GM12878 (cell line): ENCODE measurements at regions not wholly inside any gene's neighbourhood (a gene's known extent, or its start where the extent isn't known, plus 50 kb on each side); places are given as distances from the start of the nearest gene placed in this dataset.

Source experiments
- ATAC-seq: fragments of 200-7000 bp; cut with Tn5 transposase; 3 replicates; pipeline ENCODE4 v1.9.1; 2020; ENCODE audit warnings: mild to moderate bottlenecking, moderate library complexity
- BruUV-seq: library from RNA; stranded (reverse); fragments of 400-500 nt; replicated peaks from 2 replicates; lab custom pipeline; 2021; lab: Mats Ljungman, UMichigan
- CTCF ChIA-PET: fragments of 300-600 bp; sonication (Branson Sonifier 250); formaldehyde crosslinking; extraction: SDS; loops from one replicate; lab custom pipeline; 2021; ENCODE audit warnings: inconsistent platforms; lab: Yijun Ruan, JAX
- POLR2A ChIA-PET: fragments of 350-600 bp; formaldehyde crosslinking; extraction: SDS; loops from one replicate; lab custom pipeline; 2021; ENCODE audit warnings: inconsistent platforms; lab: Charles Lee
- RAD21 ChIA-PET: fragments of 300-600 bp; sonication (Branson Sonifier 250); formaldehyde crosslinking; loops from one replicate; lab custom pipeline; 2023; ENCODE audit warnings: antibody characterized with exemption; ENCODE audit not compliant: unreplicated experiment; lab: Charles Lee
- SMC1A ChIA-PET: fragments of 300-600 bp; sonication (Branson Sonifier 250); formaldehyde crosslinking; loops from one replicate; lab custom pipeline; 2023; ENCODE audit not compliant: unreplicated experiment, uncharacterized antibody; lab: Charles Lee
- DNase-seq: peaks from one replicate; pipeline ENCODE4 v3.0.0-alpha.2; 2011; ENCODE audit warnings: low read depth, low spot score
- FAIRE-seq: peaks from 3 replicates; lab custom pipeline; 2011; peaks lifted over from hg19 to GRCh38; lab: Jason Lieb, UNC
- H2AFZ ChIP-seq: 2 replicates; pipeline ENCODE4 v1.6.0; 2011; ENCODE audit warnings: low read depth, low read length, control low read depth; ENCODE audit not compliant: control insufficient read depth
- H3K27ac ChIP-seq: 2 replicates; pipeline ENCODE4 v1.5.1; 2011; ENCODE audit warnings: control low read depth; ENCODE audit not compliant: control insufficient read depth, insufficient read depth
- H3K27me3 ChIP-seq, 2 experiments: replicated peaks in 1 of 2; 2 replicates each; pipeline versions ENCODE4 v1.6.0 to v1.6.1; 2011; ENCODE audit warnings: low read length in 1 of 2; ENCODE audit not compliant: control insufficient read depth in 2 of 2, insufficient read depth in 2 of 2
- H3K36me3 ChIP-seq, 2 experiments: 2 replicates each; pipeline ENCODE4 v1.5.1; 2011; ENCODE audit warnings: low read length in 1 of 2; ENCODE audit not compliant: control insufficient read depth in 2 of 2, insufficient read depth in 2 of 2
- H3K4me1 ChIP-seq: 2 replicates; pipeline ENCODE4 v1.6.1; 2011; ENCODE audit warnings: mild to moderate bottlenecking, low read length, moderate library complexity, mixed read lengths; ENCODE audit not compliant: control insufficient read depth, insufficient read depth
- H3K4me2 ChIP-seq: 2 replicates; pipeline ENCODE4 v1.6.0; 2011; ENCODE audit warnings: control low read depth; ENCODE audit not compliant: control insufficient read depth, insufficient read depth
- H3K4me3 ChIP-seq: fragments of 200-600 bp; sonication (generic); 2 replicates; pipeline ENCODE4 v1.5.1; 2016
- H3K79me2 ChIP-seq: 2 replicates; pipeline ENCODE4 v1.6.0; 2011; ENCODE audit warnings: low read length; ENCODE audit not compliant: control insufficient read depth, insufficient read depth
- H3K9ac ChIP-seq: 2 replicates; pipeline ENCODE4 v1.8.0; 2011; ENCODE audit warnings: low read length, control low read depth, mixed read lengths; ENCODE audit not compliant: control insufficient read depth, insufficient read depth
- H3K9me3 ChIP-seq: replicated peaks from 3 replicates; pipeline ENCODE4 v1.5.1; 2011; ENCODE audit warnings: mild to moderate bottlenecking, low read length; ENCODE audit not compliant: control insufficient read depth, insufficient read depth
- H4K20me1 ChIP-seq: 2 replicates; pipeline ENCODE4 v1.6.0; 2011; ENCODE audit not compliant: control insufficient read depth, insufficient read depth
- CHD1 ChIP-seq: IDR thresholded peaks from 2 replicates; pipeline ENCODE4 v1.6.1; 2012; ENCODE audit warnings: low read depth, low read length, improper control_type of control experiment
- IKZF2 ChIP-seq, 2 experiments: fragments of 450-650 bp; IDR thresholded peaks; 2 replicates each; pipeline ENCODE4 v1.6.1; 2017; ENCODE audit warnings: mild to moderate bottlenecking in 2 of 2, moderate library complexity in 2 of 2
- MEF2B ChIP-seq: fragments of 450-650 bp; IDR thresholded peaks from 2 replicates; pipeline ENCODE4 v1.6.1; 2018; ENCODE audit warnings: mild to moderate bottlenecking, moderate library complexity; ENCODE audit not compliant: partially characterized antibody, poor library complexity, severe bottlenecking
- MTA2 ChIP-seq: fragments of 450-650 bp; IDR thresholded peaks from 2 replicates; pipeline ENCODE4 v1.6.1; 2016; ENCODE audit warnings: low read depth, mild to moderate bottlenecking, moderate library complexity
- NRF1 ChIP-seq: conservative IDR thresholded peaks from 2 replicates; pipeline ENCODE4 v1.6.1; 2011; ENCODE audit warnings: mild to moderate bottlenecking, low read depth, low read length, improper control_type of control experiment
- POLR2A ChIP-seq: IDR thresholded peaks from 2 replicates; pipeline ENCODE4 v1.6.1; 2011; ENCODE audit warnings: low read depth, mild to moderate bottlenecking, low read length
- POLR2AphosphoS2 ChIP-seq: IDR thresholded peaks from 2 replicates; pipeline ENCODE4 v1.6.1; 2011; ENCODE audit warnings: low read depth, mild to moderate bottlenecking, low read length, improper control_type of control experiment, moderate library complexity
- RAD51 ChIP-seq: fragments of 450-650 bp; IDR thresholded peaks from 2 replicates; pipeline ENCODE4 v1.6.1; 2016; ENCODE audit warnings: moderate library complexity, mild to moderate bottlenecking, inconsistent platforms
- RELA ChIP-seq: fragments of 450-650 bp; IDR thresholded peaks from 2 replicates; pipeline ENCODE4 v1.8.0; 2014; ENCODE audit warnings: borderline replicate concordance; ENCODE audit not compliant: partially characterized antibody
- RELB ChIP-seq: fragments of 450-650 bp; IDR thresholded peaks from 2 replicates; pipeline ENCODE4 v1.6.1; 2017; ENCODE audit warnings: low read depth, mild to moderate bottlenecking, moderate library complexity
- RUNX3 ChIP-seq: IDR thresholded peaks from 2 replicates; pipeline ENCODE4 v1.6.1; 2012; ENCODE audit warnings: low read length, inconsistent platforms
- SIN3A ChIP-seq: IDR thresholded peaks from 2 replicates; pipeline ENCODE4 v1.6.1; 2012; ENCODE audit warnings: low read depth, low read length, improper control_type of control experiment
- SPI1 ChIP-seq: IDR thresholded peaks from 2 replicates; pipeline ENCODE4 v1.6.1; 2011; ENCODE audit warnings: low read depth, mild to moderate bottlenecking, low read length, moderate library complexity, borderline replicate concordance; ENCODE audit not compliant: insufficient read depth
- TARDBP ChIP-seq: IDR thresholded peaks from 2 replicates; pipeline ENCODE4 v1.6.1; 2016; ENCODE audit warnings: borderline replicate concordance
- USF1 ChIP-seq: IDR thresholded peaks from 2 replicates; pipeline ENCODE4 v1.6.1; 2011; ENCODE audit warnings: borderline replicate concordance, low read depth, mild to moderate bottlenecking, moderate library complexity, mixed read lengths, low read length; ENCODE audit not compliant: insufficient read depth; ENCODE audit errors: extremely low read length
- ZBTB40 ChIP-seq: fragments of 450-650 bp; IDR thresholded peaks from 2 replicates; pipeline ENCODE4 v1.6.1; 2016; ENCODE audit warnings: mild to moderate bottlenecking, moderate library complexity, borderline replicate concordance
- ZNF274 ChIP-seq: IDR thresholded peaks from one replicate; pipeline ENCODE4 v1.8.0; 2011; ENCODE audit not compliant: insufficient read length, insufficient read depth
- WGBS: methylation state at CpG from one replicate; pipeline ENCODE4 v1.1.6; 2016; ENCODE audit warnings: low lambda C conversion rate; ENCODE audit not compliant: insufficient replicate concordance, insufficient coverage; ENCODE audit errors: missing lambda C conversion rate; 5-methylcytosine and 5-hydroxymethylcytosine counted together
- in situ Hi-C: fragments of 300-500 bp; cut with MboI; formaldehyde crosslinking; loops from 9 replicates; pipeline ENCODE4 v1.14.3; 2018; ENCODE audit warnings: mixed read lengths
- intact Hi-C: fragments of 100-400 bp; cut with micrococcal nuclease; formaldehyde crosslinking; loops from one replicate; pipeline ENCODE4 v1.14.2; 2022; ENCODE audit not compliant: unreplicated experiment

GRCh38 chr3:145118303-145118702 lies 1042.7 kb downstream of the PLOD2 start:
- no peak for TF ChIP-seq NRF1
- TF ChIP-seq ZBTB40, result no peak
- TF ChIP-seq CHD1, result no peak
- no peak for TF ChIP-seq RAD51
- no peak for TF ChIP-seq POLR2AphosphoS2
- no peak for TF ChIP-seq USF1
- no peak for TF ChIP-seq MTA2
- TF ChIP-seq SIN3A, result no peak
- no peak for TF ChIP-seq MEF2B
- TF ChIP-seq POLR2A, result no peak
- no peak for TF ChIP-seq ZNF274
- no peak for TF ChIP-seq SPI1
- TF ChIP-seq RELB, result no peak
- TF ChIP-seq IKZF2 (IDR thresholded peaks at IDR 0.05), result no peak
- TF ChIP-seq RELA, result no peak
- TF ChIP-seq TARDBP, result no peak
- TF ChIP-seq RUNX3, result no peak
- TF ChIP-seq, all 136 proteins: peak for 0

More at GRCh38 chr3:145118303-145118702, 1042.7 kb downstream of the PLOD2 start:
- no peak for FAIRE-seq
- H3K79me2 ChIP-seq, result no peaks in the 10 kb centered on the region
- H3K4me2 ChIP-seq, result no peak overlapping the region
- no peak for DNase-seq
- CTCF ChIA-PET, result no interaction called here
- H3K9ac ChIP-seq, result no peak overlapping the region
- no peaks in the 10 kb centered on the region for H3K4me1 ChIP-seq
- in situ Hi-C loops (no loop called here), intact Hi-C loops (no loop called here)
- no peaks in the 10 kb centered on the region for H3K36me3 ChIP-seq
- RAD21 ChIA-PET, result no interaction called here
- H3K27ac ChIP-seq, result no peak overlapping the region
- WGBS, result 0% methylated on average over 1 of the region's 1 CpG
- H3K4me3 ChIP-seq, result no peak overlapping the region
- BruUV-seq, result no TSS peak
- ATAC-seq, result no peak
- H3K27me3 ChIP-seq, result no peaks in the 10 kb centered on the region
- POLR2A ChIA-PET, result no interaction called here
- no peaks in the 10 kb centered on the region for H3K9me3 ChIP-seq
- H4K20me1 ChIP-seq, result no peaks in the 10 kb centered on the region
- SMC1A ChIA-PET, result interaction anchor here (0.6 kb wide), 1 partner anchor 839 kb away, joined by 4 read pairs; no protein-coding TSS in a partner anchor
- H2AFZ ChIP-seq, result no peak overlapping the region
